GM12878 (cell line): ENCODE measurements at regions not wholly inside any gene's neighbourhood (a gene's known extent, or its start where the extent isn't known, plus 50 kb on each side); places are given as distances from the start of the nearest gene placed in this dataset.

Experiments used
- ATAC-seq: fragments of 200-7000 bp; cut with Tn5 transposase; 3 replicates; pipeline ENCODE4 v1.9.1; 2020; ENCODE audit warnings: mild to moderate bottlenecking, moderate library complexity
- BruUV-seq: library from RNA; stranded (reverse); fragments of 400-500 nt; replicated peaks from 2 replicates; lab custom pipeline; 2021; lab: Mats Ljungman, UMichigan
- CTCF ChIA-PET: fragments of 300-600 bp; sonication (Branson Sonifier 250); formaldehyde crosslinking; extraction: SDS; loops from one replicate; lab custom pipeline; 2021; ENCODE audit warnings: inconsistent platforms; lab: Yijun Ruan, JAX
- POLR2A ChIA-PET: fragments of 350-600 bp; formaldehyde crosslinking; extraction: SDS; loops from one replicate; lab custom pipeline; 2021; ENCODE audit warnings: inconsistent platforms; lab: Charles Lee
- RAD21 ChIA-PET: fragments of 300-600 bp; sonication (Branson Sonifier 250); formaldehyde crosslinking; loops from one replicate; lab custom pipeline; 2023; ENCODE audit warnings: antibody characterized with exemption; ENCODE audit not compliant: unreplicated experiment; lab: Charles Lee
- SMC1A ChIA-PET: fragments of 300-600 bp; sonication (Branson Sonifier 250); formaldehyde crosslinking; loops from one replicate; lab custom pipeline; 2023; ENCODE audit not compliant: unreplicated experiment, uncharacterized antibody; lab: Charles Lee
- DNase-seq: peaks from one replicate; pipeline ENCODE4 v3.0.0-alpha.2; 2011; ENCODE audit warnings: low read depth, low spot score
- FAIRE-seq: peaks from 3 replicates; lab custom pipeline; 2011; peaks lifted over from hg19 to GRCh38; lab: Jason Lieb, UNC
- H2AFZ ChIP-seq: 2 replicates; pipeline ENCODE4 v1.6.0; 2011; ENCODE audit warnings: low read depth, low read length, control low read depth; ENCODE audit not compliant: control insufficient read depth
- H3K27ac ChIP-seq: 2 replicates; pipeline ENCODE4 v1.5.1; 2011; ENCODE audit warnings: control low read depth; ENCODE audit not compliant: control insufficient read depth, insufficient read depth
- H3K27me3 ChIP-seq, 2 experiments: replicated peaks in 1 of 2; 2 replicates each; pipeline versions ENCODE4 v1.6.0 to v1.6.1; 2011; ENCODE audit warnings: low read length in 1 of 2; ENCODE audit not compliant: control insufficient read depth in 2 of 2, insufficient read depth in 2 of 2
- H3K36me3 ChIP-seq, 2 experiments: 2 replicates each; pipeline ENCODE4 v1.5.1; 2011; ENCODE audit warnings: low read length in 1 of 2; ENCODE audit not compliant: control insufficient read depth in 2 of 2, insufficient read depth in 2 of 2
- H3K4me1 ChIP-seq: 2 replicates; pipeline ENCODE4 v1.6.1; 2011; ENCODE audit warnings: mild to moderate bottlenecking, low read length, moderate library complexity, mixed read lengths; ENCODE audit not compliant: control insufficient read depth, insufficient read depth
- H3K4me2 ChIP-seq: 2 replicates; pipeline ENCODE4 v1.6.0; 2011; ENCODE audit warnings: control low read depth; ENCODE audit not compliant: control insufficient read depth, insufficient read depth
- H3K4me3 ChIP-seq: fragments of 200-600 bp; sonication (generic); 2 replicates; pipeline ENCODE4 v1.5.1; 2016
- H3K79me2 ChIP-seq: 2 replicates; pipeline ENCODE4 v1.6.0; 2011; ENCODE audit warnings: low read length; ENCODE audit not compliant: control insufficient read depth, insufficient read depth
- H3K9ac ChIP-seq: 2 replicates; pipeline ENCODE4 v1.8.0; 2011; ENCODE audit warnings: low read length, control low read depth, mixed read lengths; ENCODE audit not compliant: control insufficient read depth, insufficient read depth
- H3K9me3 ChIP-seq: replicated peaks from 3 replicates; pipeline ENCODE4 v1.5.1; 2011; ENCODE audit warnings: mild to moderate bottlenecking, low read length; ENCODE audit not compliant: control insufficient read depth, insufficient read depth
- H4K20me1 ChIP-seq: 2 replicates; pipeline ENCODE4 v1.6.0; 2011; ENCODE audit not compliant: control insufficient read depth, insufficient read depth
- BCL11A ChIP-seq: IDR thresholded peaks from 2 replicates; pipeline ENCODE4 v1.6.1; 2011; ENCODE audit warnings: low read depth, low read length
- CUX1 ChIP-seq: IDR thresholded peaks from 2 replicates; pipeline ENCODE4 v1.6.1; 2012; ENCODE audit warnings: improper control_type of control experiment, low read depth, low read length; ENCODE audit not compliant: insufficient replicate concordance
- DPF2 ChIP-seq: fragments of 450-650 bp; IDR thresholded peaks from 2 replicates; pipeline ENCODE4 v1.6.1; 2017; ENCODE audit warnings: mild to moderate bottlenecking
- HSF1 ChIP-seq: fragments of 150-350 bp; IDR thresholded peaks from 2 replicates; pipeline ENCODE4 v1.6.1; 2014; ENCODE audit warnings: mild to moderate bottlenecking, low read depth, low read length
- MTA2 ChIP-seq: fragments of 450-650 bp; IDR thresholded peaks from 2 replicates; pipeline ENCODE4 v1.6.1; 2016; ENCODE audit warnings: low read depth, mild to moderate bottlenecking, moderate library complexity
- NFYB ChIP-seq: IDR thresholded peaks from 2 replicates; pipeline ENCODE4 v1.6.1; 2011; ENCODE audit warnings: low read depth, mild to moderate bottlenecking, low read length, improper control_type of control experiment, moderate library complexity; ENCODE audit not compliant: insufficient read depth
- NR2C1 ChIP-seq: fragments of 450-650 bp; IDR thresholded peaks from 2 replicates; pipeline ENCODE4 v1.6.1; 2017; ENCODE audit warnings: antibody characterized with exemption, mild to moderate bottlenecking, moderate library complexity
- NR2F1 ChIP-seq: fragments of 450-650 bp; conservative IDR thresholded peaks from 2 replicates; pipeline ENCODE4 v1.6.1; 2017; ENCODE audit warnings: mild to moderate bottlenecking
- SIN3A ChIP-seq: IDR thresholded peaks from 2 replicates; pipeline ENCODE4 v1.6.1; 2012; ENCODE audit warnings: low read depth, low read length, improper control_type of control experiment
- SMAD1 ChIP-seq: fragments of 450-650 bp; IDR thresholded peaks from 2 replicates; pipeline ENCODE4 v1.6.1; 2018; ENCODE audit warnings: mild to moderate bottlenecking, low read depth; ENCODE audit not compliant: partially characterized antibody
- SRF ChIP-seq, 2 experiments: IDR thresholded peaks; 2 replicates each; pipeline ENCODE4 v1.6.1; 2011; ENCODE audit warnings: low read depth in 2 of 2, low read length in 2 of 2, mild to moderate bottlenecking in 1 of 2, moderate library complexity in 1 of 2
- TAF1 ChIP-seq: IDR thresholded peaks from 2 replicates; pipeline ENCODE4 v1.6.1; 2011; ENCODE audit warnings: mild to moderate bottlenecking, low read depth, low read length, borderline replicate concordance
- whole genome bisulfite sequencing: methylation state at CpG from one replicate; pipeline ENCODE4 v1.1.6; 2016; ENCODE audit warnings: low lambda C conversion rate; ENCODE audit not compliant: insufficient replicate concordance, insufficient coverage; ENCODE audit errors: missing lambda C conversion rate; 5-methylcytosine and 5-hydroxymethylcytosine counted together
- in situ Hi-C: fragments of 300-500 bp; cut with MboI; formaldehyde crosslinking; loops from 9 replicates; pipeline ENCODE4 v1.14.3; 2018; ENCODE audit warnings: mixed read lengths
- intact Hi-C: fragments of 100-400 bp; cut with micrococcal nuclease; formaldehyde crosslinking; loops from one replicate; pipeline ENCODE4 v1.14.2; 2022; ENCODE audit not compliant: unreplicated experiment
- TF ChIP-seq, protein P1 (sequence below): fragments of 450-650 bp; IDR thresholded peaks from 2 replicates; pipeline ENCODE4 v1.6.1; 2017; ENCODE audit warnings: mild to moderate bottlenecking, low read depth, inconsistent platforms; ENCODE audit not compliant: poor library complexity, severe bottlenecking

- no peak for ATAC-seq
- intact Hi-C loops = no loop called here
- no TSS peak for BruUV-seq
- RAD21 ChIA-PET = no interaction called here
- Histone ChIP-seq H3K36me3 (no peaks in the 10 kb centered on the region), H3K27me3 (no peaks in the 10 kb centered on the region), H3K9me3 (no peaks in the 10 kb centered on the region), H4K20me1 (no peaks in the 10 kb centered on the region), H3K4me1 (no peaks in the 10 kb centered on the region), H3K4me3 (no peak overlapping the region), H3K27ac (no peak overlapping the region), H3K4me2 (no peak overlapping the region), H3K79me2 (no peaks in the 10 kb centered on the region), H3K9ac (no peak overlapping the region), H2AFZ (no peak overlapping the region)
- 30% methylated on average over 5 of the region's 5 CpGs for WGBS
- SMC1A ChIA-PET = no interaction called here
- CTCF ChIA-PET = no interaction called here
- in situ Hi-C loops = no loop called here
- no peak for FAIRE-seq
- DNase-seq = no peak
- TF ChIP-seq NR2F1 = no peak
- TF ChIP-seq MTA2 = no peak
- no peak for TF ChIP-seq SMAD1
- TF ChIP-seq NFYB = no peak
- no peak for TF ChIP-seq BCL11A
- TF ChIP-seq, protein P1, sequence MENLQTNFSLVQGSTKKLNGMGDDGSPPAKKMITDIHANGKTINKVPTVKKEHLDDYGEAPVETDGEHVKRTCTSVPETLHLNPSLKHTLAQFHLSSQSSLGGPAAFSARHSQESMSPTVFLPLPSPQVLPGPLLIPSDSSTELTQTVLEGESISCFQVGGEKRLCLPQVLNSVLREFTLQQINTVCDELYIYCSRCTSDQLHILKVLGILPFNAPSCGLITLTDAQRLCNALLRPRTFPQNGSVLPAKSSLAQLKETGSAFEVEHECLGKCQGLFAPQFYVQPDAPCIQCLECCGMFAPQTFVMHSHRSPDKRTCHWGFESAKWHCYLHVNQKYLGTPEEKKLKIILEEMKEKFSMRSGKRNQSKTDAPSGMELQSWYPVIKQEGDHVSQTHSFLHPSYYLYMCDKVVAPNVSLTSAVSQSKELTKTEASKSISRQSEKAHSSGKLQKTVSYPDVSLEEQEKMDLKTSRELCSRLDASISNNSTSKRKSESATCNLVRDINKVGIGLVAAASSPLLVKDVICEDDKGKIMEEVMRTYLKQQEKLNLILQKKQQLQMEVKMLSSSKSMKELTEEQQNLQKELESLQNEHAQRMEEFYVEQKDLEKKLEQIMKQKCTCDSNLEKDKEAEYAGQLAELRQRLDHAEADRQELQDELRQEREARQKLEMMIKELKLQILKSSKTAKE = no peak
- TF ChIP-seq DPF2 = no peak
- no peak for TF ChIP-seq SIN3A
- no peak for TF ChIP-seq CUX1
- no peak for TF ChIP-seq NR2C1
- no peak for TF ChIP-seq TAF1
- TF ChIP-seq HSF1 = no peak
- TF ChIP-seq SRF (IDR thresholded peaks at IDR 0.05; ENCODE audit: low read depth in 2 of 2, low read length in 2 of 2) = no peak
- POLR2A ChIA-PET = no interaction called here
Observed at GRCh38 chr1:192256674-192257334, 60.0 kb upstream of the RGS21 start.
